Lower leg skin (tissue), 4 donors: ENCODE measurements at regions not wholly inside any gene's neighbourhood (a gene's known extent, or its start where the extent isn't known, plus 50 kb on each side); places are given as distances from the start of the nearest gene placed in this dataset.

Source experiments
- DNase-seq, 2 donors: peaks; one replicate each; pipeline ENCODE4 v3.0.0-alpha.2; 2019; ENCODE audit warnings: low spot score in 2 of 2
- H3K4me3 ChIP-seq: fragments of 200-600 bp; sonication (generic); 2 replicates; pipeline ENCODE4 v1.5.1; 2017; ENCODE audit warnings: mild to moderate bottlenecking, low read depth; ENCODE audit not compliant: poor library complexity, severe bottlenecking
- POLR2A ChIP-seq, 2 donors: fragments of 450-650 bp; IDR thresholded peaks; one replicate each; pipeline ENCODE4 v1.6.1; 2016 to 2017; ENCODE audit warnings: antibody characterized with exemption in 2 of 2, mild to moderate bottlenecking in 1 of 2, moderate library complexity in 1 of 2
- WGBS, 2 donors: methylation state at CpG; one replicate each; pipeline ENCODE4 v1.1.5; 2018; 5-methylcytosine and 5-hydroxymethylcytosine counted together
- intact Hi-C: fragments of 100-400 bp; cut with DNase I; formaldehyde crosslinking; loops from one replicate; pipeline ENCODE4 v1.15.0; 2023; ENCODE audit warnings: low total_unique reads
- TF ChIP-seq, protein P1 (sequence below), 3 donors: fragments of 450-650 bp; IDR thresholded peaks; one replicate each; pipeline ENCODE4 v1.5.1; 2016; ENCODE audit warnings: antibody characterized with exemption in 3 of 3, mild to moderate bottlenecking in 3 of 3, moderate library complexity in 2 of 3

GRCh38 chr1:78237364-78237916, 191.7 kb downstream of the GIPC2 start:
- DNase-seq: no peak
- WGBS, 2 donors: 36 to 45% methylated on average over 4 of the region's 4 CpGs
- TF ChIP-seq POLR2A (IDR thresholded peaks at IDR 0.05): no peak
- TF ChIP-seq, protein P1, sequence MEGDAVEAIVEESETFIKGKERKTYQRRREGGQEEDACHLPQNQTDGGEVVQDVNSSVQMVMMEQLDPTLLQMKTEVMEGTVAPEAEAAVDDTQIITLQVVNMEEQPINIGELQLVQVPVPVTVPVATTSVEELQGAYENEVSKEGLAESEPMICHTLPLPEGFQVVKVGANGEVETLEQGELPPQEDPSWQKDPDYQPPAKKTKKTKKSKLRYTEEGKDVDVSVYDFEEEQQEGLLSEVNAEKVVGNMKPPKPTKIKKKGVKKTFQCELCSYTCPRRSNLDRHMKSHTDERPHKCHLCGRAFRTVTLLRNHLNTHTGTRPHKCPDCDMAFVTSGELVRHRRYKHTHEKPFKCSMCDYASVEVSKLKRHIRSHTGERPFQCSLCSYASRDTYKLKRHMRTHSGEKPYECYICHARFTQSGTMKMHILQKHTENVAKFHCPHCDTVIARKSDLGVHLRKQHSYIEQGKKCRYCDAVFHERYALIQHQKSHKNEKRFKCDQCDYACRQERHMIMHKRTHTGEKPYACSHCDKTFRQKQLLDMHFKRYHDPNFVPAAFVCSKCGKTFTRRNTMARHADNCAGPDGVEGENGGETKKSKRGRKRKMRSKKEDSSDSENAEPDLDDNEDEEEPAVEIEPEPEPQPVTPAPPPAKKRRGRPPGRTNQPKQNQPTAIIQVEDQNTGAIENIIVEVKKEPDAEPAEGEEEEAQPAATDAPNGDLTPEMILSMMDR (IDR thresholded peaks at IDR 0.05): no peak
- no peak overlapping the region for H3K4me3 ChIP-seq
- intact Hi-C loops: no loop called here

- DNase-seq: no peak
- no peak overlapping the region for H3K4me3 ChIP-seq
- intact Hi-C loops: no loop called here
- WGBS, 2 donors: 55 to 73% methylated on average over 2 of the region's 2 CpGs
- no peak for TF ChIP-seq POLR2A (IDR thresholded peaks at IDR 0.05)
Measured at GRCh38 chr1:78240191-78240590, 194.4 kb downstream of the GIPC2 start.

DNA sequence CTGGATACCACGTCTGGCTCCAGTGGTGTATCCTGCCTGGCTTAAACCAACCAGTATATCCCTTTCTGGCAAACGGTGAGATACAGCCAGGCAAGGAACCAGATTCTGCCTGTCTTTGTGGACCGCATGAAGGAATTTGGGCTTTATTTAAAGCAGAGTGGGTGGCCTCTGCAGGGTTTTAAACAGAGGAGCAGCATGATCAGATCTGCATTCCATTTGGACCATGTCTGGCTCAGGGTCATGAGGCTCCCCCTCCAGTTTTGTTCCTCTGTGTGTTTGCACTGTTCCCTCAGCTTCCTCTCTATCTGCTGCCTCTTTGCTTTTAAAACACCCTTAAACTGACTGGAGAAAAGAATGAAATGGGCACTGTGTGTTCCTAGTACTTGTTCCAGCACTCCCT, 195.0 kb downstream of the GIPC2 start:
- no peak for DNase-seq
- intact Hi-C loops: no loop called here
- WGBS, 2 donors: 34 to 38% methylated on average over 3 of the region's 3 CpGs
- TF ChIP-seq, protein P1 (IDR thresholded peaks at IDR 0.05): no peak
- TF ChIP-seq POLR2A (IDR thresholded peaks at IDR 0.05): no peak
- H3K4me3 ChIP-seq: no peak overlapping the region

- 71 to 87% methylated on average over 2 of the region's 2 CpGs for WGBS, 2 donors
- no peak overlapping the region for H3K4me3 ChIP-seq
- TF ChIP-seq, protein P1 (IDR thresholded peaks at IDR 0.05): no peak
- TF ChIP-seq POLR2A (IDR thresholded peaks at IDR 0.05): no peak
- DNase-seq: no peak
- intact Hi-C loops: no loop called here
Measured at GRCh38 chr1:78247079-78247478, 201.3 kb downstream of the GIPC2 start.

DNA sequence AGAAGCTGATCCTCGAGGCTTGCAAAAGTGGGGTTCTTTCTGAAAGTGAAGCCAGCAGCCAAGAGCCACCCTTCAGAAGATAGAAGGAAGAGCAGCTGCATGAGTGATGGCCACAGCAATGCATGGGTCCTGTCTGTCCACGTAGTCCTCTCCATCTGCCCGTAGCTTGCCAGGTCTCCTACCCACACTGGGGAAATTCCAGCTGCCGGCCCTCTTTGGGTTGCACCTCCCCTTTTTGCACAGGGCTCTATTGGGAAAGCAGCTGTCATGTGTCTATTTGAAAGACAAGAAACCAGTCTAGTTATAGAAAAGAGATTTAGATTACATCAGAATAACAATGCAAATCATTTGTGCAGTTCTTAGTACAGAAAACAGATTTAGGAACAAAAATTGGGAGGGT, 204.4 kb downstream of the GIPC2 start:
- 42 to 49% methylated on average over 4 of the region's 4 CpGs for WGBS, 2 donors
- intact Hi-C loops: no loop called here
- no peak for DNase-seq
- no peak overlapping the region for H3K4me3 ChIP-seq
- TF ChIP-seq, protein P1 (IDR thresholded peaks at IDR 0.05): no peak
- no peak for TF ChIP-seq POLR2A (IDR thresholded peaks at IDR 0.05)

DNA sequence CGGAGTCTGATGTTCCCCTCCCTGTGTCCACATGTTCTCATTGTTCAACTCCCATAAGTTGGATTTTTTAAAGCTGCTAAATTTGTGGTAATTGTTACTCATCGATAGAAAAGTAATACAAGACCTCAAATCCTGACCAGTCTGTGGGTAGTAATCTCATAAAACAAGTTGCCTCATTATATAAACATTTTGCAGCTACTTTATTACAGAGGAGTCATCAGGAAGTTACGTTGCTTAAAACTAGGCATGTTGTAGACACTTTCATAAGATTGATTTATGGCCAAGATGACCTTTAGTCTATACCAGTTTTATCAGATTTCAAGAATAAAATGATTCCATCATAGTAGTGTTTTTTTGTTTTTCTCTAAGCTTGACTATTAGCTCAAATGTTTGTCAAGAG, 208.8 kb downstream of the GIPC2 start:
- 63 to 64% methylated on average over 3 of the region's 3 CpGs for whole genome bisulfite sequencing, 2 donors

More for the DNA sequence above, 208.8 kb downstream of the GIPC2 start:
- no peak for DNase-seq
- no peak for TF ChIP-seq POLR2A (IDR thresholded peaks at IDR 0.05)
- TF ChIP-seq, protein P1 (IDR thresholded peaks at IDR 0.05): no peak
- intact Hi-C loops: no loop called here
- no peak overlapping the region for H3K4me3 ChIP-seq
